ENCODE measurements at regions not wholly inside any gene's neighbourhood (a gene's known extent, or its start where the extent isn't known, plus 50 kb on each side); places are given as distances from the start of the nearest gene placed in this dataset.

DNA sequence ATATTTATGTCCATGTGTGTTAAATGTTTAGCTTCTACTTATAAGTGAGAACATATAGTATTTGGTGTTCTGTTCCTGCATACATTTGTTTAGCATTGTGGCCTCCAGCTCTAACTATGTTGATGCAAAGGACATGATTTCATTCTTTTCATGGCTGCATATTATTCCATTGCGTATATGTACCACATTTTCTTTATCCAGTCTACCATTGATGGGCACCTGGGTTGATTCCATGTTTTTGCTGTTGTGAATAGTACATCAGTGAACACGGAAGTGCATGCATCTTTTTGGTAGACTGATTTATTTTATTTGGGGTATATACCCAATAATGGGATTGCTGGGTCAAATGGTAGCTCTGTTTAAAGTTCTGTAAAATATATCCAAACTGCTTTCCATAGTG, 359.0 kb downstream of the SLCO4C1 start:
- TF ChIP-seq POLR2AphosphoS5 (IDR thresholded peaks at IDR 0.05; ENCODE audit: low read depth, low read length) (no peak), TAF1 (IDR thresholded peaks at IDR 0.05; ENCODE audit: borderline replicate concordance, insufficient read depth, low read length) (no peak), REST (IDR thresholded peaks at IDR 0.05; ENCODE audit: insufficient read depth in 1 of 2, low read depth in 2 of 2, low read length in 2 of 2) (no peak)
